GM19351 (cell line): ENCODE measurements at regions not wholly inside any gene's neighbourhood (a gene's known extent, or its start where the extent isn't known, plus 50 kb on each side); places are given as distances from the start of the nearest gene placed in this dataset.

ENCODE experiments used
- ATAC-seq: cut with Tn5 transposase; IDR thresholded peaks from one replicate; pipeline ENCODE4 v1.9.1; 2021; ENCODE audit warnings: mild to moderate bottlenecking, moderate library complexity; ENCODE audit not compliant: unreplicated experiment

DNA sequence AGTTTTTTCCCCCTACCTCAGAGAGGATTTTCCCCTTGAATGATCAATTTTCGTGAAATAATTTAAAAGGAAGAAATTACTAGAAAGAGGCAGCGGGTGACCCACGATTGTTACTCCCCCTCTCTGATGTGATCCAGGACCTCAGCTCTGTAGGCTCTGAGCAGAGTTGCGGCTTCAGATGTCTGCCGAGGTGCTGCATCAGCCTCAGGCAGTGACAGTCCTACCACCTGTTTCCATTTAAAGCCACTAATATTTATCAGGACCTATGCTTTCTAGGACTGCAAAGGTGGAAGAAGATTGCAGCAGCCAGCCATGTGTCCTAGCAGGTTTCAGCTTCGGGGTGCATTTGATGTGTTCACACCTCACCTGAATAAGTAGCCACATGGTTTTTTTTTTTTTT, 294.8 kb upstream of the C2CD4B start:
- ATAC-seq = no peak

GRCh38 chr15:62462268-62462667, 297.2 kb upstream of the C2CD4B start:
- no peak for ATAC-seq

GRCh38 chr15:62462721-62463120, 297.6 kb upstream of the C2CD4B start:
- no peak for ATAC-seq

DNA sequence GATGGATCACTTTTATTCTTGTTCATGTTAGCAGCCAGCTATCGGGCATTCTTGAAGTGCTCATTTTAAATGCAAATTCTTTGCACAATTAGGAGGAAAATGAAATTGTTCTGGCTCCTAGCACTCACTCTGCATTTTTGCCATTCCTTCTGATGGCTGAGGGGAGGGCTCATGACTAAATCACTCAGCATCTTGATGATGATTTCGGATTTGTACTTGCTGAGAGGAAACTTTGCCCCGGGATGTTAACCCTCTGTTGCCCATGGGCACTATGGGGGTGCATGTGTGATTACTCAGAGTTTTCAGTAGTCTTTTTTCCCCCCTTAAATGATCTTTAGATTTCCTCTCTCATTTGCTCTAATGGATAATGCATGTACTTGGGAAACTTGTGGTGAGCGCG, 299.6 kb upstream of the C2CD4B start:
- no peak for ATAC-seq

- ATAC-seq = no peak
Measured at GRCh38 chr15:62465173-62465572, 300.1 kb upstream of the C2CD4B start.

DNA sequence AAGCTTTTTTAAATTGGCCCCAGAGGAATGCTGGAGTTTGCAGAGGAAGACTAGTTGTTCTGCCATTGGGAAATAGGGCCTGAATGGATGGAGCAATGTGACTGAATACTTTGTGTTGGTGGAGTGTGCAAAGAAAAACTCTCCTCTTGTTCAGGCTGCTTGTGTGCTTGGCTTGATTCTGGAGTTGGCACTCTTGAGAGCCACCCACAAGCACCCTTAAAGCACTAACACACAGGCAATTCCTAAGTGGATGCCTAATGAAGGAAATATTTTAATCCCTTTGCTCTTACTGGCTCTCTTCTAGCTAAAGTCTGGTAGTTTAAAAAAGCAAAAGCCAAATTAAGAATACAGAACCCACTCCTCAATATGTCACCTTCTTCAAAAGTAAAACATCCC, 304.4 kb upstream of the C2CD4B start:
- no peak for ATAC-seq

- no peak for ATAC-seq
Measured at GRCh38 chr15:62469874-62470688, 305.0 kb upstream of the C2CD4B start.

- no peak for ATAC-seq
Measured at GRCh38 chr15:62472616-62473299, 307.7 kb upstream of the C2CD4B start.

- ATAC-seq = no peak
Measured at GRCh38 chr15:62474021-62474770, 309.1 kb upstream of the C2CD4B start.

DNA sequence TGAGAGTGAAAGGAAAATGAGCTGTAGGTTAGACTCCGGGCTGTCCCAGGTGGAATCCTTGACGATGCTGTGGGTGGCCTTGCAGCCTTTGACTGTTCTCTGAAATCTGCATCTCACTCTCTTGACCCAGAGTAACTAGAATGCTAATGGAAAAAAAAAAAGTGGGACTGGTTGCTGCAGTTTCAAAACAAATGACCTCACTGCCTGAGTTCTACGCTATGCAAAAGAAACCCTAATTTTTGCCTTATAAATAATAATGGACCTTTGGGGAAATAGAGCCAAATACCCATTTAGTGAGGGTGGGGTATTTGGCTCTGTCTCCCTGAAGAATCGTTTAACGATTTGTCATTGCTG, 309.7 kb upstream of the C2CD4B start:
- ATAC-seq = no peak

DNA sequence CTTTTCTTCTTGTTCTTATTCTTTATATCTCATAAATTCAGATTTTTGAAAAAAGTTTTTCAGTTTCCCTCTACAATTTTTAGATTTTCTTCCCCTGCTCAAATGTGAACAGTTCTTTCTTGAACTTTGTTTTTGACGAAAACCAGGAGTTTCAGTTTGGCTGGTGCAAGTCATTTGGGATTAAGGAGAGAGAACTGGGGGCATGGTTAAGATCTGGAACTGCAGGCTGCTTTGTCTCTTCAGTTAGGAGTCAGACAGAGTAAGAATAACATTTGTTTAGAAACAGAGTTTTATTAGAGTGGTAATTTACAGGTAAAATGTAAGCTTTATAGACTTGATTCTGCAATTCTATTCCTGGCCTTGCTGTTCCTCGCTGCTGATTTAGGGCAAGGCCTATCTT, 310.5 kb upstream of the C2CD4B start:
- no peak for ATAC-seq

GRCh38 chr15:62476163-62476562, 311.1 kb upstream of the C2CD4B start:
- no peak for ATAC-seq

DNA sequence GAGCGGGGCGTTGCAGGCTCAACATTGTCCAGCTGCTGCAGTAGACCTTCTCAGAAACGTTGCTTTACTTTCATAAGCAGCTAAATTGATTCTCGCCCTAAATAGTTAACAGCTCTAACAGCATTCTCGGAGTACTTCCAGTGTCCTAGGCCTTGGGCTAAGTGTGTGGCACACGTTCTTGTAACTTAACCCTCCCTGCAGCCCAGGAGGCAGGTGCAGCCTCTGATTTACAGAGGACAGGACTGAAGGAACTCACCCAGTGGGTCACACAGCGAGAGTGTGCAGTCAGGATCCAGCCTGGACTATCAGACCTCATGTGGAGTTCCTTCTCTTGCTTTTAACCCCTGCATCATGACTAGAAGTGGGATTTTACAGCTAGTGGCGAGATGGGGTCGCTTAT, 312.8 kb upstream of the C2CD4B start:
- no peak for ATAC-seq

DNA sequence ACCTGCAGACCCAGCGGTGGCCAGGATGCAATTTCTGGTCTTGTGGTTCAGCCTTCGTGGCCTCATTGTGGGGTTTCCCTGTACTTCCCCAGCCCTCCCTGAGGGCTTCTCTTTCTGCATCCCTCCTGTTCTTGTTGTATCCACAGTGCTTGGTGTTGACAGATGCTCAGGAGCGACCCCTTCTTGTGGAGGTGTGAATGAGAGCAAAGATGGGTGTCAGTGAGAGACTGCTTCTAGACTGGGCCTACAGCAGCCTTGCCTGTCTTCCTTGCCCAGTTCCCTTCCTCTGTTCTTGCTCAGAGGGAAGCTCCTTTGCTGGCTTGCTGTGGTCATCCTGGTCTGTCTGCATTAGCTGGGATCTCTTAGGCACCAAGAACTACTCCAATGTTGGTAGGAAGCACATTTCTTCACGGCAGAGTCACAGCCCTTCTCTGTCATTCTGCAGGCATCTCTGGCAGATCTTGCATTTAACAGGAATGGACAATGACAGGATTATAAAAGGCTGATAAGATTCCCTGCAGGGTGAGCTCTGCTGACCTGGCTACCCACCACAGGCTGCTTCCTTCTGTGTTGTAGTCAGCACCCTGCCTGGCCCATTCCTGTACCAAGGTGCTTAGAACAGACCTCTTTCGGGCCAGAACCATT, 317.8 kb upstream of the C2CD4B start:
- peak; percentile 61 for ATAC-seq

DNA sequence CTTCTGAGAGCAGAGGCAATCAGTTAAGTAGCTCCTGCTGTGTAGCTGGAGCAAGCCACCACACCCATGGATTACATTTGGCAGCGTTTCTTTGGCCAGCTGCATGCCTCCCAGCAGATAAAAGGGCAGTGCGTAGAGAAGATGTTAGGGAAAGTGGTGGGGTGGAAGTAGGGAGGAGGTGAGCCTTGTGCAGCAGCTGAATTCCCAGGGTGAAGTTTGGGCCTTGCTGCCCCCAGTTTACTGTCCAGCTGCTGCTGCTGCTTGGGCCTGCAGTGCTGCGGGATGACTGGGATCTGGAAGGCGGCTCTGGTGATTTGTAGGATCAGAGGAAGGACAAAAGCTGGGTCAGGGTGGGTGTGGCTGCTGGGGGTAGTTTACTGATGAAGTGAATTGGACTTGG, 318.7 kb upstream of the C2CD4B start:
- ATAC-seq = no peak

GRCh38 chr15:62485170-62485720, 320.2 kb upstream of the C2CD4B start:
- no peak for ATAC-seq

GRCh38 chr15:62486041-62486440, 321.0 kb upstream of the C2CD4B start:
- ATAC-seq = no peak

DNA sequence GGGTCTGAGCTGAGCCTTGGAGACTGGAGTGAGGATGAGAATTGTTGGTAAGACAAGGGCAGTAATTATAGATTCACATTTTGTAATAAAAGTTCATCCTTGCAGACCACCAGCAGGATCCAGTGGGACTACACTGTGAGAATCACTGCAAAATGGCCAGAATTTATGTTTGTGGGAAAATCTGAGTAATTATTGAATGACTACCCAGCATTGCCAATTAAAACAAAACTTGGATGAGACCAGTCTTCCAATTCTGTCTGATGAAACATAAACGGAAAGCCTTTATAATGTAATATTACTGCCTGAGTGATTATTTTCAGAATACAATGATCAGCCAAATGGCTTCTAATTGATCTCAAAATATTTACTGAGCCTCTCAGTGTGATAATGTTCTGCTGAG, 323.3 kb upstream of the C2CD4B start:
- ATAC-seq = no peak

- ATAC-seq = no peak
Measured at GRCh38 chr15:62491642-62492041, 326.6 kb upstream of the C2CD4B start.

DNA sequence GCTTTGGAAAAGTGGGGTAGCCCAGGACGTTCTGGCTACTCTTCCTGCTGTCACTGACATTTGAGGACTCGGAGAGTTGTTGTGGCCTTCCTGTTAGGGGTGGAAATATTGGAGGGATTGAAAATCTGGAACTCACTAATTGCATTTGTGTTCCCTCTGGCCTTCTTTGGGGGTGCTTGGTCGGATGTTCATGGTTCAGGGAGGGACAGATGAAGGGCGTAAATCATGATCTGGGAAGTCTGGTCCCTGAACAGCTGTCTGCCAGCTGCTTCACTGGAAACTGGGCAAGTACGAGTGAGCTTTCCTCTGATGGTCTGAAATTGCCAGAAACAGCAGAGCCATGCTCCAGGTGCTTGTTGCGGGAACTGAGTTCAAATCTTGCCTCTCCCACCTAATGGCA, 327.8 kb upstream of the C2CD4B start:
- no peak for ATAC-seq

DNA sequence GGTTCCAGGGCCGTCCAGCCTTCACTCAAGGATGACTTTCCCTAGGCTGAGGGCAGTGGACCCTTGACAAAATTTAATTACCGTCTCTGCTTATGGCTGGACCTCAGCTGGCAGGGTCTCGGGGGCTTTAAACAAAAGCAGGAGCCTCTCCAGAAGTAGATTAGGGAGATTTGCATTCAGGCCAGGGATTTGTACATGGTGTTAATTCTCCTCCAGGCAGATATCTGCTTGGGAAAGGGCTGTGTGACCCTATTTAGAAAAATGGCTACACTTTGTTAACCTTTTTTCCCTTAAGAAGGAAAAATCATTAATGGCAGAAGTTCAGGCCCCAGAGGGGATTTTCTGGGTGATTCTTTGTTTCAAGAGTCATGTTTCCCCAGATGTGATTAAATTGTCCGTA, 329.1 kb upstream of the C2CD4B start:
- no peak for ATAC-seq
